ENCODE measurements at regions not wholly inside any gene's neighbourhood (a gene's known extent, or its start where the extent isn't known, plus 50 kb on each side); places are given as distances from the start of the nearest gene placed in this dataset.

DNA sequence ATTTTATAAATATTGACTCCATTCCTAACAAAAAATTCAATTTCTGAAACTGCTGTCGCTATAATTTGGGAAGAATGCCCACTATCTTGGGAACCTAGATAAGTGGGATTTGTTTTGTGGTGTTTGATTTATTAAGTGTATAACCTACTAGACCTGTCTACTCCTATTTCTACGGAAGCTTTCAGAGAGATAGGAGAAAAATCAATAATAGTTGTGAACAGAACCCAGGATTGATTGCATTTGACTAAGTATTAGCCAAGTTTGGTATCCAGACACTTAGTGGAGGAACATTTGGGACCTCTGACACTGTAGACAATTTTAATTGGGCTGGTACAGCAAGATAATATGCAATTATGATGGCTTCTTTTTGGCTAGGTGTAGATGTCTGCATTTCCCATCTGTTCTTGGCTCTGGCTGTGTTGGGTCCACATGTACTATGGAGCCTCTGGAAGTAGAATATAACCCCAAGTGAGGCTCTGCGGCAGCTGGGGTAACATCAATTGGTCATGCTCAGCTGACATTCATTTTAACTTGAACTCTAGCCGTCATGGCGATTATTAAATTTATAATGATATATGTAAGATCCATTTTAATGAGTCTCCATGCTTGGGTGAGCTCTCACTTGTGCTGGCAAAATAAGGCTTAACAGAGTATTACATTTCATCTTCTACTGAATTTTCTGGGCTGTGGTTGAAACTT, 111.5 kb upstream of the E2F8 start:
- Mint-ChIP-seq H3K9me3 (no peaks in the 10 kb centered on the region), H3K27me3 (peaks cover 48% of the 10 kb centered on the region), H3K36me3 (no peaks in the 10 kb centered on the region), H3K4me1 (no peaks in the 10 kb centered on the region), H3K27ac (no peak overlapping the region), H3K4me3 (no peak overlapping the region)
- no peak for DNase-seq

- Mint-ChIP-seq H3K4me1 (no peaks in the 10 kb centered on the region), H3K4me3 (no peak overlapping the region), H3K9me3 (no peaks in the 10 kb centered on the region), H3K36me3 (no peaks in the 10 kb centered on the region), H3K27ac (no peak overlapping the region), H3K27me3 (peaks cover 56% of the 10 kb centered on the region)
- no peak for DNase-seq
These were observed 110.7 kb upstream of the E2F8 start for GRCh38 chr11:19351426-19351825.

- DNase-seq: no peak
- no peaks in the 10 kb centered on the region for H3K36me3 Mint-ChIP-seq
- no peaks in the 10 kb centered on the region for H3K9me3 Mint-ChIP-seq
- no peak overlapping the region for H3K27ac Mint-ChIP-seq
- no peak overlapping the region for H3K4me3 Mint-ChIP-seq
- H3K4me1 Mint-ChIP-seq: no peaks in the 10 kb centered on the region
- peaks cover 64% of the 10 kb centered on the region for H3K27me3 Mint-ChIP-seq
These were observed 109.4 kb upstream of the E2F8 start for GRCh38 chr11:19350160-19350559.

- Mint-ChIP-seq H3K9me3 (no peaks in the 10 kb centered on the region), H3K27me3 (peaks cover 66% of the 10 kb centered on the region), H3K4me3 (no peak overlapping the region), H3K27ac (no peak overlapping the region), H3K4me1 (no peaks in the 10 kb centered on the region), H3K36me3 (no peaks in the 10 kb centered on the region)
- no peak for DNase-seq
These were observed 108.7 kb upstream of the E2F8 start for GRCh38 chr11:19349340-19350025.

GRCh38 chr11:19347911-19348310, 107.2 kb upstream of the E2F8 start:
- DNase-seq: no peak
- Mint-ChIP-seq H3K36me3 (no peaks in the 10 kb centered on the region), H3K4me3 (no peak overlapping the region), H3K9me3 (no peaks in the 10 kb centered on the region), H3K27me3 (peaks cover 77% of the 10 kb centered on the region), H3K27ac (no peak overlapping the region), H3K4me1 (no peaks in the 10 kb centered on the region)

- peaks cover 71% of the 10 kb centered on the region for H3K27me3 Mint-ChIP-seq
- no peak overlapping the region for H3K4me3 Mint-ChIP-seq
- no peak for DNase-seq
- no peak overlapping the region for H3K27ac Mint-ChIP-seq
- no peaks in the 10 kb centered on the region for H3K36me3 Mint-ChIP-seq
- H3K9me3 Mint-ChIP-seq: no peaks in the 10 kb centered on the region
- H3K4me1 Mint-ChIP-seq: no peaks in the 10 kb centered on the region
These were observed 105.3 kb upstream of the E2F8 start for GRCh38 chr11:19345848-19346681.

DNA sequence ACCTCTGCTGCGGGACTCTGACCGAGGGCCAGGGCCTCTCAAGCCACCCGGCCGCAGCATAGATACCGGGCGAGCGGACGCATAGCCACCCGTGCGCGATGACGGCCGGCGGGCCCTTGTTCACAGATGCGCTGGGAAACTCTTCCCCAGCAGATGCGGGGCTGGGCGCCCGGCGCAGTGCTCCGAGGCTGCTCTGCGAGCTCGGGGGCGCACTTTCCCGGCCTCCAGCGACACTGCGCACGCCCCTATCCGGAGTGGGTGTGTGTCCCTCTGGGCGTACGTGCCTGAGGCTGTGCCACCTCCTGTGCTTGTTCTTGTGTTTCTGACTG, 104.7 kb upstream of the E2F8 start:
- Mint-ChIP-seq H3K27me3 (peaks cover 77% of the 10 kb centered on the region), H3K4me3 (no peak overlapping the region), H3K9me3 (no peaks in the 10 kb centered on the region)

GRCh38 chr11:19344661-19345518, 104.1 kb upstream of the E2F8 start:
- H3K4me1 Mint-ChIP-seq: no peaks in the 10 kb centered on the region
- H3K27ac Mint-ChIP-seq: no peak overlapping the region
- H3K4me3 Mint-ChIP-seq: no peak overlapping the region
- H3K9me3 Mint-ChIP-seq: no peaks in the 10 kb centered on the region
- no peak for DNase-seq
- H3K36me3 Mint-ChIP-seq: no peaks in the 10 kb centered on the region
- peaks cover 76% of the 10 kb centered on the region for H3K27me3 Mint-ChIP-seq

More for the DNA sequence above, 104.7 kb upstream of the E2F8 start:
- DNase-seq: no peak
- Mint-ChIP-seq H3K36me3 (no peaks in the 10 kb centered on the region), H3K4me1 (no peaks in the 10 kb centered on the region), H3K27ac (no peak overlapping the region)

- Mint-ChIP-seq H3K9me3 (no peaks in the 10 kb centered on the region), H3K36me3 (no peaks in the 10 kb centered on the region), H3K27me3 (peaks cover 73% of the 10 kb centered on the region), H3K27ac (no peak overlapping the region), H3K4me3 (no peak overlapping the region), H3K4me1 (no peaks in the 10 kb centered on the region)
- no peak for DNase-seq
These were observed 101.3 kb upstream of the E2F8 start for GRCh38 chr11:19342036-19342435.

DNA sequence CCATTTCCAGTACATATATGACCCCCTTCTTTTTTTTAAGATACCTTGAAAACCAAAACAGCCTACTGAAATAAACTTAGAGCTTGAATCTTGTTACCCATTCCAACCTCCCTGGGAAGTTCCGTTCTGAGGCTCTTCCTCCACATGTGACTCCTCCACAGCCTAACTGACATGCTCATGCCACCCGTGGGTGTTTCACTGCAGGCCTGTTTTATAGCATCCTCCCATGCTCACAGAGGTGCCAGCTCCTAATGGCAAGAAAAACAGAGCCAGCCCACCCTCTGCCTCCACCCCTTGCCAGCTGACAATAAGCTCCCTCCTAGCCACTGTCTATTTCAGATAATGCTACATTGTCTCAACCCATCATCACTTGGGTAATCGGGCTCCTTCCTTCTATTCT, 97.6 kb upstream of the E2F8 start:
- Mint-ChIP-seq H3K27ac (no peak overlapping the region), H3K9me3 (no peaks in the 10 kb centered on the region), H3K27me3 (peaks cover 54% of the 10 kb centered on the region), H3K36me3 (no peaks in the 10 kb centered on the region), H3K4me1 (peaks cover 4% of the 10 kb centered on the region), H3K4me3 (no peak overlapping the region)
- no peak for DNase-seq

- H3K27me3 Mint-ChIP-seq: peaks cover 53% of the 10 kb centered on the region
- no peak overlapping the region for H3K4me3 Mint-ChIP-seq
- peaks cover 4% of the 10 kb centered on the region for H3K4me1 Mint-ChIP-seq
- no peaks in the 10 kb centered on the region for H3K9me3 Mint-ChIP-seq
- DNase-seq: no peak
- H3K36me3 Mint-ChIP-seq: no peaks in the 10 kb centered on the region
- no peak overlapping the region for H3K27ac Mint-ChIP-seq
These were observed 97.0 kb upstream of the E2F8 start for GRCh38 chr11:19337779-19338178.

DNA sequence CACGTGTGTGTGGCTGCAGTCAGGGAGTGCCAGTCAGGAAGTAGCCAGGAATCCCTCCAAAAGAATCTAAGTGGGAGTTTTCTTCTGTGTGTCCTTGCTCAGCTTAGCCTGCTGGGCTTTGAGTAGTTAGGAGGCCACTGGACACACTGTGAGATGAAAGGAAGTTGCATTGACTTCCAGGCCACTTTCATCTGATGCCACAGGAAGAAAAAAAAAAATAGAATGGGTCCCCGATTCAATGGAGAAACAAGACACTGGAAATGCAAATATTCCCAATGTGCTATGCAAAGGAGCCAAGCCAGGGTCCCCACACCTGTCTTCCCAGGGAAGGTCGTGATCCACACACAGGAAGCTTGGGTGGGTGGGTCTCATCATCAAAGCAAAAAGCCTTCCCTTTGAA, 95.6 kb upstream of the E2F8 start:
- no peak for DNase-seq
- Mint-ChIP-seq H3K36me3 (no peaks in the 10 kb centered on the region), H3K4me3 (no peak overlapping the region), H3K27ac (no peak overlapping the region), H3K27me3 (peaks cover 52% of the 10 kb centered on the region), H3K9me3 (no peaks in the 10 kb centered on the region), H3K4me1 (peaks cover 4% of the 10 kb centered on the region)

GRCh38 chr11:19332476-19332875, 91.7 kb upstream of the E2F8 start:
- H3K36me3 Mint-ChIP-seq: no peaks in the 10 kb centered on the region
- H3K4me3 Mint-ChIP-seq: no peak overlapping the region
- no peak overlapping the region for H3K27ac Mint-ChIP-seq
- H3K9me3 Mint-ChIP-seq: no peaks in the 10 kb centered on the region
- peaks cover 4% of the 10 kb centered on the region for H3K4me1 Mint-ChIP-seq
- peaks cover 30% of the 10 kb centered on the region for H3K27me3 Mint-ChIP-seq
- no peak for DNase-seq

DNA sequence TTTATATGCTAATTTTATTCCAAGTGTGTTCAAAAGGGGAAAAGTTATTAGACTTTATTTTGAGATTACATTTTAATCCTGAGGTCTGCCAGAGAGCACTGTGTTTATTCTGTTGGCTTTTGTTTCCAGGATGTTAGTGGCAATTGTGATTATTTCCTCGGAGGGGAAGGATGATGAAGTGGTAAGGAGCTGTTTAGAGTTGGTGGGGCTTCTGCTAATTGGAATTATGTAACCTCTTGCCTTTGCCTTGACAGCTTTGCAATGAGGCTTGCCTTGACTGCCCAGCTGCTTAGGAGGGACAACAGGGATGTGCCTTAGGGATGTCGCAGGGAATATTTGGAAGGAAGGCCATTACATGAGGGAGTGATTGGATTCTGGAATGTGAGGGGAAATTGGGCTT, 89.7 kb upstream of the E2F8 start:
- Mint-ChIP-seq H3K36me3 (no peaks in the 10 kb centered on the region), H3K4me1 (no peaks in the 10 kb centered on the region), H3K27ac (no peak overlapping the region), H3K4me3 (no peak overlapping the region), H3K27me3 (peaks cover 24% of the 10 kb centered on the region), H3K9me3 (no peaks in the 10 kb centered on the region)
- DNase-seq: no peak

DNA sequence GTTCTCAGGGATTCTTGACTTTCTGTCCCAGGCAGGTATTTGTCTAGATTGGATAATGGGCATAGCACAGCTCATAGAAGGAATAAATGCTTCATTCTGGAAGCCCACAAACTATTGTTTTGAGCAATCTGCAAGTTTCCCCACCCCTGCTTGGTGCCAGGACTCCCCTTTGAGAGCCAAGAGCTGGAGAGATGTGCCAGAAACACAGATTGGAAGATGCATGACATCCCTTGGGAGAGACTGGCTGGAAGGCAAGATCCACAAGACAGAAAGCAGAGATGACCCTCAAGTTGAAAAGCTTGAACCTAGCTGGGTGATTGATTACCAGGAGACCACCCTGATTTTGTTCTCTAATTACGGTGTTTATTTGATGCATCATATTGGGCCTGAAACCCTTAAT, 89.2 kb upstream of the E2F8 start:
- no peaks in the 10 kb centered on the region for H3K9me3 Mint-ChIP-seq
- no peak overlapping the region for H3K27ac Mint-ChIP-seq
- no peaks in the 10 kb centered on the region for H3K36me3 Mint-ChIP-seq
- H3K4me3 Mint-ChIP-seq: no peak overlapping the region
- peaks cover 24% of the 10 kb centered on the region for H3K27me3 Mint-ChIP-seq
- no peak for DNase-seq
- H3K4me1 Mint-ChIP-seq: no peaks in the 10 kb centered on the region
